GM23248 (cell line): ENCODE measurements at regions not wholly inside any gene's neighbourhood (a gene's known extent, or its start where the extent isn't known, plus 50 kb on each side); places are given as distances from the start of the nearest gene placed in this dataset.

Source experiments
- EZH2 ChIP-seq: fragments of 200-600 bp; sonication (generic); IDR thresholded peaks from 2 replicates; pipeline ENCODE4 v1.6.1; 2018; ENCODE audit warnings: antibody characterized with exemption, mild to moderate bottlenecking; ENCODE audit not compliant: insufficient read depth, poor library complexity, severe bottlenecking
- EZH2phosphoT487 ChIP-seq: fragments of 200-600 bp; sonication (generic); IDR thresholded peaks from 2 replicates; pipeline ENCODE4 v1.6.1; 2018; ENCODE audit warnings: antibody characterized with exemption, moderate library complexity, mild to moderate bottlenecking, low read depth; ENCODE audit not compliant: insufficient read depth

GRCh38 chr19:30910485-30911240, 438.6 kb downstream of the TSHZ3 start:
- no peak for TF ChIP-seq EZH2
- no peak for TF ChIP-seq EZH2phosphoT487
